ENCODE measurements at regions not wholly inside any gene's neighbourhood (a gene's known extent, or its start where the extent isn't known, plus 50 kb on each side); places are given as distances from the start of the nearest gene placed in this dataset.
"Not testable (repeated sequence)": the region's sequence is repeated elsewhere in the genome, so short reads cannot be mapped to it uniquely, and the experiment has no call there.

GRCh38 chr6:141976994-141977393, 155.7 kb upstream of the GJE1 start:
- H3K4me1 Mint-ChIP-seq (ENCODE audit: low read depth) = peaks cover 6% of the 10 kb centered on the region; the same call in 1 of the 2 replicates
- no peak overlapping the region for H3K27ac Mint-ChIP-seq
- peaks cover 4% of the 10 kb centered on the region; the same call in 1 of the 2 replicates for H3K27me3 Mint-ChIP-seq (ENCODE audit: insufficient read depth)
- TF ChIP-seq CTCF (IDR thresholded peaks at IDR 0.05) = no peak
- DNase-seq = no peak
- H3K36me3 Mint-ChIP-seq (ENCODE audit: low read depth) = no peaks in the 10 kb centered on the region
- no peak overlapping the region for H3K4me3 Mint-ChIP-seq
- H3K9me3 Mint-ChIP-seq = no peaks in the 10 kb centered on the region

DNA sequence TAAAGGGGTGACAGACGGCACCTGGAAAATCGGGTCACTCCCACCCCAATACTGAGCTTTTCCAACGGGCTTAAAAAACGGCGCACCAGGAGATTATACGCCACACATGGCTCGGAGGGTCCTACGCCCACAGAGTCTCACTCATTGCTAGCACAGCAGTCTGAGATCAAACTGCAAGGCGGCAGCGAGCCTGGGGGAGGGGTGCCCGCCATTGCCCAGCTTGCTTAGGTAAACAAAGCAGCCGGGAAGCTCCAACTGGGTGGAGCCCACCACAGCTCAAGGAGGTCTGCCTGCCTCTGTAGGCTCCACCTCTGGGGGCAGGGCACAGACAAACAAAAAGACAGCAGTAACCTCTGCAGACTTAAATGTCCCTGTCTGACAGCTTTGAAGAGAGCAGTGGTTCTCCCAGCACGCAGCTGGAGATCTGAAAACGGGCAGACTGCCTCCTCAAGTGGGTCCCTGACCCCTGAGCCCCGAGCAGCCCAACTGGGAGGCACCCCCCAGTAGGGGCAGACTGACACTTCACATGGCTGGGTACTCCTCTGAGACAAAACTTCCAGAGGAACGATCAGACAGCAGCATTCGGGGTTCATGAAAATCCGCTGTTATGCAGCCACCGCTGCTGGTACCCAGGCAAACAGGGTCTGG, 162.8 kb upstream of the GJE1 start:
- not testable (repeated sequence) for DNase-seq; H3K36me3 Mint-ChIP-seq (ENCODE audit: low read depth); H3K27me3 Mint-ChIP-seq (ENCODE audit: insufficient read depth); H3K4me1 Mint-ChIP-seq (ENCODE audit: low read depth); H3K4me3 Mint-ChIP-seq; H3K27ac Mint-ChIP-seq; H3K9me3 Mint-ChIP-seq

- no peaks in the 10 kb centered on the region; the same call in 1 of the 2 replicates for H3K9me3 Mint-ChIP-seq
- no peaks in the 10 kb centered on the region for H3K36me3 Mint-ChIP-seq (ENCODE audit: low read depth)
- peaks cover 8% of the 10 kb centered on the region for H3K27me3 Mint-ChIP-seq (ENCODE audit: insufficient read depth)
- no peak overlapping the region for H3K4me3 Mint-ChIP-seq
- no peaks in the 10 kb centered on the region for H3K4me1 Mint-ChIP-seq (ENCODE audit: low read depth)
- H3K27ac Mint-ChIP-seq = no peak overlapping the region
- DNase-seq = no peak
- no peak for TF ChIP-seq CTCF (IDR thresholded peaks at IDR 0.05)
Measured at GRCh38 chr6:141969201-141969600, 163.5 kb upstream of the GJE1 start.

- H3K9me3 Mint-ChIP-seq = no peaks in the 10 kb centered on the region; the same call in 1 of the 2 replicates
- no peaks in the 10 kb centered on the region for H3K36me3 Mint-ChIP-seq (ENCODE audit: low read depth)
- H3K4me1 Mint-ChIP-seq (ENCODE audit: low read depth) = no peaks in the 10 kb centered on the region
- no peak for DNase-seq
- TF ChIP-seq CTCF (IDR thresholded peaks at IDR 0.05) = no peak
- no peak overlapping the region for H3K4me3 Mint-ChIP-seq
- H3K27ac Mint-ChIP-seq = no peak overlapping the region
- H3K27me3 Mint-ChIP-seq (ENCODE audit: insufficient read depth) = peaks cover 8% of the 10 kb centered on the region
Measured at GRCh38 chr6:141968632-141969031, 164.1 kb upstream of the GJE1 start.

GRCh38 chr6:141965016-141965545, 167.6 kb upstream of the GJE1 start:
- Mint-ChIP-seq H3K4me1 (ENCODE audit: low read depth) (no peaks in the 10 kb centered on the region), H3K27ac (no peak overlapping the region), H3K9me3 (no peaks in the 10 kb centered on the region), H3K4me3 (no peak overlapping the region), H3K36me3 (ENCODE audit: low read depth) (no peaks in the 10 kb centered on the region), H3K27me3 (ENCODE audit: insufficient read depth) (peaks cover 6% of the 10 kb centered on the region)
- no peak for DNase-seq
- TF ChIP-seq CTCF (IDR thresholded peaks at IDR 0.05) = no peak

DNA sequence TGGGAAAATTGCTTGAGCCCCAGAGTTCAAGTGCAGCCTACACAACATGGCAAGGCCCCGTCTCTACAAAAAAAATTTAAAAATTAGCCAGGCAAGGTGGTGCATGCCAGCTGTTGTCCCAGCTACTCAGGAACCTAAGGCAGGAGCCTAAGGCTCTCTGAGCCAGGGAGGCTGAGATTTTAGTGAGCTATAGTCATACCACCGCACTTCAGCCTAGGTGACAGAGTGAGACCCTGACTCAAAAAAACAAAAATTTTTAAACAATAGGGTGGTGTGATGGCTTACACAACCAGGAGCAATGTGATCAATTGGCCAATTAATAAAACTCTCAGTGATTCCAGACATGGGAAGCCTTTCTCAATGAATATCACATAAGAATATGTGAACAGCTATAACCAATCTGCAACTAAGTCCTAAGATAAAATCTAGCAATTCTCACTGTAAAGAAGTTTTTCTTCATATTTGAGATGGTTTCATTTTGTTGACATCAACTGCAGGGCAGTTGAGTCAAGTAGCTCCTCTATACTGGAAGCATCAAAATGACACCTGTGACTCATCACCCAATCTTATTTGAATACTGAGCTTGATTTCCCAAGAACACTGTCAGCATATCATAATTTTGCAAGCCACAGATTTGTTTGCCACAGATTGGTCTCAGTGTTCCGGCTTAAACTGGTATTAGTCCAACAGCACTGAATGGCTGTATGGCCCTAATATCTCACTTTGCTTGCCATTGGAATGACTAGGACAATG, 169.0 kb upstream of the GJE1 start:
- no peak for DNase-seq
- H3K4me1 Mint-ChIP-seq (ENCODE audit: low read depth) = no peaks in the 10 kb centered on the region
- no peaks in the 10 kb centered on the region for H3K9me3 Mint-ChIP-seq
- H3K27ac Mint-ChIP-seq = no peak overlapping the region
- peaks cover 6% of the 10 kb centered on the region for H3K27me3 Mint-ChIP-seq (ENCODE audit: insufficient read depth)
- no peak for TF ChIP-seq CTCF (IDR thresholded peaks at IDR 0.05)
- H3K4me3 Mint-ChIP-seq = no peak overlapping the region
- H3K36me3 Mint-ChIP-seq (ENCODE audit: low read depth) = no peaks in the 10 kb centered on the region

All from HFFc6 (cell line).